Fibroblast of lung (primary cell): ENCODE measurements at regions not wholly inside any gene's neighbourhood (a gene's known extent, or its start where the extent isn't known, plus 50 kb on each side); places are given as distances from the start of the nearest gene placed in this dataset.

Experiments used
- DNase-seq, 2 donors: peaks; one replicate each; pipeline versions ENCODE4 v3.0.0 to v3.0.0-alpha.2; 2010; ENCODE audit warnings: low read depth in 2 of 2
- H2AFZ ChIP-seq: 2 replicates; pipeline ENCODE4 v1.5.1; 2012; ENCODE audit warnings: low read length, control low read depth, inconsistent platforms
- H3K27ac ChIP-seq: 2 replicates; pipeline ENCODE4 v1.5.1; 2011; ENCODE audit warnings: low read length, control low read depth; ENCODE audit not compliant: insufficient read depth
- H3K27me3 ChIP-seq: 2 replicates; pipeline ENCODE4 v1.5.1; 2011; ENCODE audit warnings: mild to moderate bottlenecking, low read length; ENCODE audit not compliant: control insufficient read depth, insufficient read depth
- H3K36me3 ChIP-seq: 2 replicates; pipeline ENCODE4 v1.5.1; 2011; ENCODE audit warnings: low read length; ENCODE audit not compliant: control insufficient read depth, insufficient read depth
- H3K4me1 ChIP-seq: 2 replicates; pipeline ENCODE4 v1.5.1; 2011; ENCODE audit warnings: low read length; ENCODE audit not compliant: control insufficient read depth, insufficient read depth; ENCODE audit errors: extremely low read depth
- H3K4me2 ChIP-seq: 2 replicates; pipeline ENCODE4 v1.5.1; 2011; ENCODE audit warnings: low read length, control low read depth; ENCODE audit not compliant: insufficient read depth; ENCODE audit errors: extremely low read depth
- H3K4me3 ChIP-seq, 4 experiments: fragments of 200-600 bp in 1 of 4; sonication (generic) in 1 of 4; replicated peaks in 1 of 4; 2 replicates each; pipeline ENCODE4 v1.5.1; 2011 to 2016; ENCODE audit warnings: low read length in 4 of 4, low read depth in 3 of 4, mild to moderate bottlenecking in 3 of 4, control low read depth in 2 of 4, inconsistent platforms in 1 of 4, mixed read lengths in 1 of 4; ENCODE audit not compliant: insufficient read depth in 1 of 4; ENCODE audit errors: control extremely low read depth in 1 of 4
- H3K79me2 ChIP-seq: 2 replicates; pipeline ENCODE4 v1.5.1; 2012; ENCODE audit warnings: mild to moderate bottlenecking, low read length, inconsistent platforms; ENCODE audit not compliant: control insufficient read depth, insufficient read depth
- H3K9ac ChIP-seq: 2 replicates; pipeline ENCODE4 v1.5.1; 2011; ENCODE audit warnings: mild to moderate bottlenecking, low read length, control low read depth; ENCODE audit not compliant: insufficient read depth
- H3K9me3 ChIP-seq: 2 replicates; pipeline ENCODE4 v1.5.1; 2012; ENCODE audit warnings: low read depth, low read length; ENCODE audit not compliant: control insufficient read depth, insufficient read depth
- H4K20me1 ChIP-seq: 2 replicates; pipeline ENCODE4 v1.5.1; 2011; ENCODE audit warnings: low read length; ENCODE audit not compliant: control insufficient read depth, insufficient read depth; ENCODE audit errors: extremely low read depth
- CTCF ChIP-seq, 2 donors: IDR thresholded peaks in 1 of 2; conservative IDR thresholded peaks in 1 of 2; 1 replicate in 1 of 2; 2 replicates in 1 of 2; pipeline ENCODE4 v1.5.1; 2011 to 2012; ENCODE audit warnings: low read length in 2 of 2, control low read depth in 1 of 2, inconsistent platforms in 1 of 2, low read depth in 1 of 2, mild to moderate bottlenecking in 1 of 2
- EZH2 ChIP-seq: IDR thresholded peaks from 2 replicates; pipeline ENCODE4 v1.5.1; 2012; ENCODE audit warnings: low read length, control low read depth, mild to moderate bottlenecking; ENCODE audit errors: missing control alignments

GRCh38 chr12:130258863-130259262 lies 78.8 kb upstream of the PIWIL1 start:
- Histone ChIP-seq H3K27ac (no peak overlapping the region), H3K4me1 (no peaks in the 10 kb centered on the region), H3K36me3 (no peaks in the 10 kb centered on the region), H3K4me3 (no peak overlapping the region), H3K27me3 (no peaks in the 10 kb centered on the region), H3K9me3 (no peaks in the 10 kb centered on the region), H3K4me2 (no peak overlapping the region), H4K20me1 (no peaks in the 10 kb centered on the region), H3K9ac (no peak overlapping the region), H2AFZ (no peak overlapping the region), H3K79me2 (no peaks in the 10 kb centered on the region)
- no peak for DNase-seq
- TF ChIP-seq CTCF (conservative IDR thresholded peaks at IDR 0.05 in 1 of 2, IDR thresholded peaks at IDR 0.05 in 1 of 2; ENCODE audit: low read depth in 1 of 2, low read length in 2 of 2) (no peak), EZH2 (no peak)

GRCh38 chr12:130263025-130263424 lies 74.7 kb upstream of the PIWIL1 start:
- H3K9ac ChIP-seq: no peak overlapping the region
- no peak overlapping the region for H3K4me3 ChIP-seq
- no peaks in the 10 kb centered on the region for H4K20me1 ChIP-seq
- no peaks in the 10 kb centered on the region for H3K4me1 ChIP-seq
- TF ChIP-seq CTCF (conservative IDR thresholded peaks at IDR 0.05 in 1 of 2, IDR thresholded peaks at IDR 0.05 in 1 of 2; ENCODE audit: low read depth in 1 of 2, low read length in 2 of 2): no peak
- TF ChIP-seq EZH2: no peak
- no peaks in the 10 kb centered on the region for H3K79me2 ChIP-seq
- H3K4me2 ChIP-seq: no peak overlapping the region
- H3K27ac ChIP-seq: no peak overlapping the region
- H3K36me3 ChIP-seq: no peaks in the 10 kb centered on the region
- no peak for DNase-seq
- no peak overlapping the region for H2AFZ ChIP-seq
- no peaks in the 10 kb centered on the region for H3K27me3 ChIP-seq
- H3K9me3 ChIP-seq: no peaks in the 10 kb centered on the region

- Histone ChIP-seq H3K27me3 (no peaks in the 10 kb centered on the region), H3K27ac (no peak overlapping the region), H3K9me3 (no peaks in the 10 kb centered on the region), H3K79me2 (no peaks in the 10 kb centered on the region), H3K36me3 (no peaks in the 10 kb centered on the region), H2AFZ (no peak overlapping the region), H3K9ac (no peak overlapping the region), H4K20me1 (no peaks in the 10 kb centered on the region), H3K4me2 (no peak overlapping the region), H3K4me1 (no peaks in the 10 kb centered on the region), H3K4me3 (no peak overlapping the region)
- no peak for DNase-seq
- TF ChIP-seq CTCF (conservative IDR thresholded peaks at IDR 0.05 in 1 of 2, IDR thresholded peaks at IDR 0.05 in 1 of 2; ENCODE audit: low read depth in 1 of 2, low read length in 2 of 2) (no peak), EZH2 (no peak)
These were observed 73.7 kb upstream of the PIWIL1 start for GRCh38 chr12:130263996-130264395.
